ENCODE measurements at regions not wholly inside any gene's neighbourhood (a gene's known extent, or its start where the extent isn't known, plus 50 kb on each side); places are given as distances from the start of the nearest gene placed in this dataset.

DNA sequence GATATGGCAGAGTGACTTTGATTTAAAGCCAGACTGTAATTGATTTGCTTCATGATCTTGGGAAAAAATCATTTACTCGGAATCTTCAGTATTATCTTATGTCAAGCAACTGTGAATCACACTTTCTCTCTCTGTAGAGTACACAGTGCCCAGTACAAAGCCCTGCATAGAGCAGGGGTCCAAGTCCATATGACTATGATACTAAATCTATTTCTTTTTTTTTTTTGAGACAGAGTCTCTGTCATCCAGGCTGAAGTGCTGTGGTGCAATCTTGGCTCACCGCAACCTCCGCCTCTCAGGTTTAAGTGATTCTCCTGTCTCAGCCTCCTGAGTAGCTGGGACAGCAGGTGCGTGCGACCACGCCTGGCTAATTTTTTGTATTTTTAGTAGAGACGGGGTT is 194.8 kb upstream of the SEMA6A start:
- intact Hi-C loops (cut with micrococcal nuclease; ENCODE audit: unreplicated experiment): loop anchor here (10.0 kb wide), 2 partner anchors 105 to 155 kb away; no protein-coding TSS in a partner anchor
- Mint-ChIP-seq H3K4me3 (ENCODE audit: low read depth, unreplicated experiment) (no peak overlapping the region), H3K9me3 (ENCODE audit: low read depth, unreplicated experiment) (no peaks in the 10 kb centered on the region), H3K27ac (ENCODE audit: unreplicated experiment) (no peak overlapping the region), H3K27me3 (ENCODE audit: unreplicated experiment) (no peaks in the 10 kb centered on the region), H3K4me1 (ENCODE audit: low read depth, unreplicated experiment) (peaks cover 26% of the 10 kb centered on the region), H3K36me3 (ENCODE audit: insufficient read depth, unreplicated experiment) (peaks cover 14% of the 10 kb centered on the region)
- CTCF ChIA-PET: interaction anchor here (0.7 kb wide), 1 partner anchor 379 kb away, joined by 3 read pairs; no protein-coding TSS in a partner anchor
- no TSS peak for BruUV-seq (replicated peaks)
- TF ChIP-seq, protein P1, sequence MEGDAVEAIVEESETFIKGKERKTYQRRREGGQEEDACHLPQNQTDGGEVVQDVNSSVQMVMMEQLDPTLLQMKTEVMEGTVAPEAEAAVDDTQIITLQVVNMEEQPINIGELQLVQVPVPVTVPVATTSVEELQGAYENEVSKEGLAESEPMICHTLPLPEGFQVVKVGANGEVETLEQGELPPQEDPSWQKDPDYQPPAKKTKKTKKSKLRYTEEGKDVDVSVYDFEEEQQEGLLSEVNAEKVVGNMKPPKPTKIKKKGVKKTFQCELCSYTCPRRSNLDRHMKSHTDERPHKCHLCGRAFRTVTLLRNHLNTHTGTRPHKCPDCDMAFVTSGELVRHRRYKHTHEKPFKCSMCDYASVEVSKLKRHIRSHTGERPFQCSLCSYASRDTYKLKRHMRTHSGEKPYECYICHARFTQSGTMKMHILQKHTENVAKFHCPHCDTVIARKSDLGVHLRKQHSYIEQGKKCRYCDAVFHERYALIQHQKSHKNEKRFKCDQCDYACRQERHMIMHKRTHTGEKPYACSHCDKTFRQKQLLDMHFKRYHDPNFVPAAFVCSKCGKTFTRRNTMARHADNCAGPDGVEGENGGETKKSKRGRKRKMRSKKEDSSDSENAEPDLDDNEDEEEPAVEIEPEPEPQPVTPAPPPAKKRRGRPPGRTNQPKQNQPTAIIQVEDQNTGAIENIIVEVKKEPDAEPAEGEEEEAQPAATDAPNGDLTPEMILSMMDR (IDR thresholded peaks at IDR 0.05; ENCODE audit: unreplicated experiment): no peak
- no peak for DNase-seq

DNA sequence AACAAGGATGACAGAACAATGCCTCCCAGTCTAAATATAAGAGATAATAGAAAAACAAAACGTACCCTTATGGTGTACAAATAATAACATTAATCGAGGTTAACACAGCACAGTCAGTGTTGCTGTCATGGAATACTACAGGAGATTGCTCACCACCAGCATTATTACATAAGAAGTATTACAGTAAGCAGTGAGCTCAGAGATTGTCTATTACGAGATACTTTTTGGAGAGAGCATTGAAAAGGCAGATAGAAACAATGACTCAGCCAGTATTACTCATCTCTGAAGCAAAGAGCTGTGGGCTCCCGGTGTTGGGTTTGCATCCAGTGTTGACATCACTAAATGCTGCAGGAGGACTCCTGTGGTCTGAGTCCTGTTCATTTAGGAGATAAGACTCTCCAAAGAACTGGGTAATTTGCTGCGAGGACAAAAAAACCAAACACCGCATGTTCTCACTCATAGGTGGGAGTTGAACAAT is 191.9 kb upstream of the SEMA6A start:
- Mint-ChIP-seq H3K4me1 (ENCODE audit: low read depth, unreplicated experiment) (peaks cover 34% of the 10 kb centered on the region), H3K27ac (ENCODE audit: unreplicated experiment) (peak overlapping the region; percentile 79), H3K27me3 (ENCODE audit: unreplicated experiment) (no peaks in the 10 kb centered on the region), H3K9me3 (ENCODE audit: low read depth, unreplicated experiment) (no peaks in the 10 kb centered on the region), H3K4me3 (ENCODE audit: low read depth, unreplicated experiment) (peak overlapping the region; percentile 35), H3K36me3 (ENCODE audit: insufficient read depth, unreplicated experiment) (peaks cover 19% of the 10 kb centered on the region)
- DNase-seq: peak; percentile 62
- TF ChIP-seq, protein P1 (IDR thresholded peaks at IDR 0.05; ENCODE audit: unreplicated experiment): no peak
- CTCF ChIA-PET: interaction anchor here (0.6 to 3.0 kb wide), 3 partner anchors 94 to 315 kb away, joined by 4 to 20 read pairs (median 4); partner anchors contain the start of gene SEMA6A
- intact Hi-C loops (cut with micrococcal nuclease; ENCODE audit: unreplicated experiment): loop anchor here (10.0 kb wide), 2 partner anchors 108 to 152 kb away; no protein-coding TSS in a partner anchor
- no TSS peak for BruUV-seq (replicated peaks)

DNA sequence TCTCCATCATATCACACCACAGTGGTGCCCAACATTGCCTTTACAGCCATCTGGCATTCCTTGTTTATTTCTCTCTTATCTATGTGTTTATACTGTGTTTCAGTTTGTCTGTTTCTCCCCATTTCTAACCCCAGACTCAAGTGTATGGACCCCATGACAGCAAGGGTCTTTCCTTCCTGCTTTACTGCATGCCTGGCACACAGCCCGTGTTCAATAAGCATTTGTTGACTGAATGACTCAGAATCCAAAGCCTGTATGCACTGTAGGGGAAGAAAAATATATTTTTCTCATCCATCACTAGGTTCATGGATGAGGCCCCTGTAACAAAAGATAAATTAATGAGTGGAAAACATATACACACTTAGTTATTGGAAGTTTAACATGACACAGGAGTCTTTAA is 190.8 kb upstream of the SEMA6A start:
- CTCF ChIA-PET: interaction anchor here (3.0 kb wide), 1 partner anchor 190 kb away, joined by 20 read pairs; the partner anchor contains the start of gene SEMA6A

DNA sequence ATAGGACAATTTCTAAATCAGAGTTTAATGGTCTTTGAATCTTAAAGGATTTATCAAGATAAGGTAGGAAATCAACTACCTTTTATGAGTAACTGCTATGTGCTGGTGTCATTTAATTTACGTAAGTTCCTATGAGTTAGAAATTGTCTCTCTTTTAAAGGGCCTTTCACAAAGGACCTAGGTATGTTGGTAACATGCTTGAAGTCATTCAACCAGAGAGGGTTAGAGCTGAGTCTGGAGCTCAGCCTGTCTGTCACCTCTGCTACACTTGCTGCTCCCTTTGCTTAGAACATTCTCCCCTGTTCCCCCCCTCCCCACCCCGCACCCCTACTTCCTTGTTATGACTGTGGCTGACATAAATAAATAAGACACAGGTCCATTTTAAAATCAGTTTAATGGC is 190.3 kb upstream of the SEMA6A start:
- intact Hi-C loops (cut with micrococcal nuclease; ENCODE audit: unreplicated experiment): loop anchor here (2.0 to 10.0 kb wide), 5 partner anchors 92 to 188 kb away; no protein-coding TSS in a partner anchor
- peaks cover 19% of the 10 kb centered on the region for H3K36me3 Mint-ChIP-seq (ENCODE audit: insufficient read depth, unreplicated experiment)
- H3K4me3 Mint-ChIP-seq (ENCODE audit: low read depth, unreplicated experiment): peak overlapping the region; percentile 22
- H3K9me3 Mint-ChIP-seq (ENCODE audit: low read depth, unreplicated experiment): no peaks in the 10 kb centered on the region
- TF ChIP-seq, protein P1 (IDR thresholded peaks at IDR 0.05; ENCODE audit: unreplicated experiment): no peak
- H3K27me3 Mint-ChIP-seq (ENCODE audit: unreplicated experiment): no peaks in the 10 kb centered on the region
- H3K27ac Mint-ChIP-seq (ENCODE audit: unreplicated experiment): peak overlapping the region; percentile 79
- H3K4me1 Mint-ChIP-seq (ENCODE audit: low read depth, unreplicated experiment): peaks cover 34% of the 10 kb centered on the region
- no TSS peak for BruUV-seq (replicated peaks)
- no peak for DNase-seq
- CTCF ChIA-PET: interaction anchor here (0.6 to 3.0 kb wide), 2 partner anchors 189 to 229 kb away, joined by 8 to 20 read pairs; partner anchors contain the start of gene SEMA6A

More for the DNA sequence above, 190.8 kb upstream of the SEMA6A start:
- Mint-ChIP-seq H3K4me1 (ENCODE audit: low read depth, unreplicated experiment) (peaks cover 34% of the 10 kb centered on the region), H3K36me3 (ENCODE audit: insufficient read depth, unreplicated experiment) (peaks cover 19% of the 10 kb centered on the region), H3K27me3 (ENCODE audit: unreplicated experiment) (no peaks in the 10 kb centered on the region), H3K9me3 (ENCODE audit: low read depth, unreplicated experiment) (no peaks in the 10 kb centered on the region), H3K27ac (ENCODE audit: unreplicated experiment) (peak overlapping the region; percentile 79), H3K4me3 (ENCODE audit: low read depth, unreplicated experiment) (peak overlapping the region; percentile 22)
- intact Hi-C loops (cut with micrococcal nuclease; ENCODE audit: unreplicated experiment): loop anchor here (2.0 to 10.0 kb wide), 5 partner anchors 93 to 189 kb away; no protein-coding TSS in a partner anchor
- TF ChIP-seq, protein P1 (IDR thresholded peaks at IDR 0.05; ENCODE audit: unreplicated experiment): no peak
- BruUV-seq (replicated peaks): no TSS peak
- peak; percentile 81 for DNase-seq
